PC-9 (cell line): ENCODE measurements at regions not wholly inside any gene's neighbourhood (a gene's known extent, or its start where the extent isn't known, plus 50 kb on each side); places are given as distances from the start of the nearest gene placed in this dataset.

Experiments used
- BruUV-seq: library from RNA; stranded (reverse); fragments of 400-500 nt; replicated peaks from 2 replicates; lab custom pipeline; 2021; lab: Mats Ljungman, UMichigan
- CTCF ChIA-PET: fragments of 300-600 bp; sonication (Branson Sonifier 250); formaldehyde crosslinking; loops from one replicate; lab custom pipeline; 2022; ENCODE audit warnings: antibody characterized with exemption; lab: Charles Lee
- POLR2A ChIA-PET: fragments of 300-600 bp; sonication (Branson Sonifier 250); formaldehyde crosslinking; loops from one replicate; lab custom pipeline; 2022; ENCODE audit warnings: antibody characterized with exemption; ENCODE audit not compliant: unreplicated experiment; lab: Charles Lee
- DNase-seq, 2 experiments: peaks; one replicate each; pipeline versions ENCODE4 v3.0.0 to v3.0.0-alpha.2; 2015 to 2022; ENCODE audit warnings: mixed read lengths in 1 of 2
- H2AFZ ChIP-seq: fragments of 200-600 bp; sonication (generic); 2 replicates; pipeline ENCODE4 v1.8.1; 2017; ENCODE audit warnings: antibody characterized with exemption
- H3F3A ChIP-seq: fragments of 200-600 bp; sonication (generic); 2 replicates; pipeline ENCODE4 v1.8.1; 2017; ENCODE audit warnings: antibody characterized with exemption, mild to moderate bottlenecking, low read depth; ENCODE audit not compliant: insufficient read depth
- H3K27ac ChIP-seq: fragments of 200-600 bp; sonication (generic); 2 replicates; pipeline ENCODE4 v1.6.1; 2016; ENCODE audit warnings: mixed run types
- H3K27me3 ChIP-seq: fragments of 200-600 bp; sonication (generic); 2 replicates; pipeline ENCODE4 v1.6.1; 2016; ENCODE audit warnings: low read depth, mixed run types; ENCODE audit not compliant: insufficient read depth
- H3K36me3 ChIP-seq: fragments of 200-600 bp; sonication (generic); 2 replicates; pipeline ENCODE4 v1.6.1; 2016; ENCODE audit warnings: low read depth, mixed run types
- H3K4me1 ChIP-seq: fragments of 200-600 bp; sonication (generic); replicated peaks from 2 replicates; pipeline ENCODE4 v1.6.1; 2016; ENCODE audit warnings: mixed run types; ENCODE audit not compliant: insufficient read depth
- H3K4me2 ChIP-seq: fragments of 200-600 bp; sonication (generic); 2 replicates; pipeline ENCODE4 v1.6.1; 2017; ENCODE audit warnings: mixed run types
- H3K4me3 ChIP-seq: fragments of 200-600 bp; sonication (generic); 2 replicates; pipeline ENCODE4 v1.6.1; 2016; ENCODE audit warnings: mixed run types
- H3K79me2 ChIP-seq: fragments of 200-600 bp; sonication (generic); 2 replicates; pipeline ENCODE4 v1.6.1; 2017; ENCODE audit warnings: low read depth, mixed run types
- H3K9me2 ChIP-seq: fragments of 200-600 bp; sonication (generic); 2 replicates; pipeline ENCODE4 v1.8.1; 2017; ENCODE audit warnings: mild to moderate bottlenecking; ENCODE audit not compliant: insufficient read depth
- H3K9me3 ChIP-seq: fragments of 200-600 bp; sonication (generic); 2 replicates; pipeline ENCODE4 v1.8.1; 2016; ENCODE audit warnings: low read depth; ENCODE audit not compliant: insufficient read depth
- H4K20me1 ChIP-seq: fragments of 200-600 bp; sonication (generic); 2 replicates; pipeline ENCODE4 v1.8.1; 2017; ENCODE audit not compliant: insufficient read depth
- EZH2 ChIP-seq: fragments of 200-600 bp; sonication (generic); IDR thresholded peaks from 2 replicates; pipeline ENCODE4 v1.8.0; 2017; ENCODE audit warnings: antibody characterized with exemption, low read depth
- intact Hi-C: fragments of 100-400 bp; cut with micrococcal nuclease; formaldehyde crosslinking; loops from one replicate; pipeline ENCODE4 v1.10.0; 2022; ENCODE audit not compliant: unreplicated experiment
- TF ChIP-seq, protein P1 (sequence below): fragments of 200-600 bp; sonication (generic); conservative IDR thresholded peaks from 2 replicates; pipeline ENCODE4 v1.6.1; 2017; ENCODE audit warnings: mixed run types, antibody characterized with exemption, mild to moderate bottlenecking, moderate library complexity

GRCh38 chr15:85992224-85992623 lies 87.4 kb upstream of the AGBL1 start:
- BruUV-seq: no TSS peak
- H3K4me3 ChIP-seq: no peak overlapping the region

DNA sequence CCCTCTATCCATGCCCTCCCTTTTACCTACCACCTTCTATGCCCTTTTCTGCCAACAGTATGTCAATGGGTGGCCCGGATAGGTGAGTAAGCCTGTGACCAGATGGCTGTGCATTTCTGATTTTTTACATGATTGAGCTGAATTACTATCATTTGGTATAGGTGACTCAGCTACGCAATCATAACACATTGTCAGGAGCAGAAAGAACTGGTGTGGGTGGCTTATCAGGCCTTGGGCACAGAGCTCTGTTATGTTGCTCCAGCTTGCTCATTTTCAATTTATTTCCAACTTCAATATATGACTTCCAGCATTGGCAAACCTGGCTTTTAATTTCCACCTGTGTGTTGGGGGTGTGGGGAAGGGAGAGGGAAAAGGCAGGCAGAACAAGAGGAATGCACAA lies 86.6 kb upstream of the AGBL1 start:
- Histone ChIP-seq H3K9me2 (no peaks in the 10 kb centered on the region), H3F3A (no peaks in the 10 kb centered on the region), H3K9me3 (0 out of 2 replicates have a peak, but pooled peaks cover 4% of the 10 kb centered on the region), H3K79me2 (no peaks in the 10 kb centered on the region), H3K4me1 (no peaks in the 10 kb centered on the region), H3K27me3 (peaks cover 12% of the 10 kb centered on the region; the same call in 1 of the 2 replicates), H3K4me2 (no peak overlapping the region), H2AFZ (no peak overlapping the region), H3K4me3 (no peak overlapping the region), H3K36me3 (no peaks in the 10 kb centered on the region), H4K20me1 (no peaks in the 10 kb centered on the region), H3K27ac (no peak overlapping the region)
- BruUV-seq: no TSS peak
- ChIA-PET CTCF (no interaction called here), POLR2A (no interaction called here)
- no peak for DNase-seq
- intact Hi-C loops: no loop called here
- TF ChIP-seq, protein P1, sequence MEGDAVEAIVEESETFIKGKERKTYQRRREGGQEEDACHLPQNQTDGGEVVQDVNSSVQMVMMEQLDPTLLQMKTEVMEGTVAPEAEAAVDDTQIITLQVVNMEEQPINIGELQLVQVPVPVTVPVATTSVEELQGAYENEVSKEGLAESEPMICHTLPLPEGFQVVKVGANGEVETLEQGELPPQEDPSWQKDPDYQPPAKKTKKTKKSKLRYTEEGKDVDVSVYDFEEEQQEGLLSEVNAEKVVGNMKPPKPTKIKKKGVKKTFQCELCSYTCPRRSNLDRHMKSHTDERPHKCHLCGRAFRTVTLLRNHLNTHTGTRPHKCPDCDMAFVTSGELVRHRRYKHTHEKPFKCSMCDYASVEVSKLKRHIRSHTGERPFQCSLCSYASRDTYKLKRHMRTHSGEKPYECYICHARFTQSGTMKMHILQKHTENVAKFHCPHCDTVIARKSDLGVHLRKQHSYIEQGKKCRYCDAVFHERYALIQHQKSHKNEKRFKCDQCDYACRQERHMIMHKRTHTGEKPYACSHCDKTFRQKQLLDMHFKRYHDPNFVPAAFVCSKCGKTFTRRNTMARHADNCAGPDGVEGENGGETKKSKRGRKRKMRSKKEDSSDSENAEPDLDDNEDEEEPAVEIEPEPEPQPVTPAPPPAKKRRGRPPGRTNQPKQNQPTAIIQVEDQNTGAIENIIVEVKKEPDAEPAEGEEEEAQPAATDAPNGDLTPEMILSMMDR: no peak
- no peak for TF ChIP-seq EZH2

More at GRCh38 chr15:85992224-85992623, 87.4 kb upstream of the AGBL1 start:
- Histone ChIP-seq H3K79me2 (no peaks in the 10 kb centered on the region), H3K36me3 (no peaks in the 10 kb centered on the region), H3F3A (no peaks in the 10 kb centered on the region), H4K20me1 (no peaks in the 10 kb centered on the region), H3K27me3 (peaks cover 12% of the 10 kb centered on the region; the same call in 1 of the 2 replicates), H3K9me3 (0 out of 2 replicates have a peak, but pooled peaks cover 4% of the 10 kb centered on the region), H3K4me1 (no peaks in the 10 kb centered on the region), H2AFZ (no peak overlapping the region), H3K4me2 (no peak overlapping the region), H3K9me2 (no peaks in the 10 kb centered on the region), H3K27ac (no peak overlapping the region)
- intact Hi-C loops: no loop called here
- CTCF ChIA-PET: no interaction called here
- TF ChIP-seq, protein P1: no peak
- no peak for TF ChIP-seq EZH2
- POLR2A ChIA-PET: no interaction called here
- no peak for DNase-seq

- Histone ChIP-seq H3F3A (no peaks in the 10 kb centered on the region), H3K9me2 (no peaks in the 10 kb centered on the region), H2AFZ (no peak overlapping the region), H3K27ac (no peak overlapping the region), H3K79me2 (no peaks in the 10 kb centered on the region), H3K4me2 (no peak overlapping the region), H3K4me3 (no peak overlapping the region), H3K36me3 (no peaks in the 10 kb centered on the region), H3K9me3 (0 out of 2 replicates have a peak, but pooled peaks cover 4% of the 10 kb centered on the region), H3K27me3 (peaks cover 6% of the 10 kb centered on the region; the same call in 1 of the 2 replicates), H4K20me1 (no peaks in the 10 kb centered on the region), H3K4me1 (no peaks in the 10 kb centered on the region)
- no TSS peak for BruUV-seq
- intact Hi-C loops: no loop called here
- POLR2A ChIA-PET: no interaction called here
- TF ChIP-seq EZH2: no peak
- TF ChIP-seq, protein P1: no peak
- CTCF ChIA-PET: no interaction called here
- no peak for DNase-seq
Measured at GRCh38 chr15:85997618-85998017, 82.1 kb upstream of the AGBL1 start.
